Activated T-cell treated with anti-CD3 and anti-CD28 coated beads, Interleukin-2, amount 50 U/mL, for 4 hours (primary cell): ENCODE measurements at regions not wholly inside any gene's neighbourhood (a gene's known extent, or its start where the extent isn't known, plus 50 kb on each side); places are given as distances from the start of the nearest gene placed in this dataset.
"Not testable (repeated sequence)": the region's sequence is repeated elsewhere in the genome, so short reads cannot be mapped to it uniquely, and the experiment has no call there.

Experiments used
- ATAC-seq, 2 donors: fragments of 200-7000 bp; cut with Tn5 transposase; one replicate each; pipeline ENCODE4 v1.10.0; 2021
- DNase-seq: peaks from one replicate; pipeline ENCODE4 v3.0.0-alpha.2; 2020
- H3K27me3 Mint-ChIP-seq: one replicate; pipeline ENCODE4 v1.8.0; 2021; ENCODE audit warnings: low read depth, mixed read lengths
- H3K36me3 Mint-ChIP-seq: one replicate; pipeline ENCODE4 v1.8.0; 2022; ENCODE audit warnings: mixed read lengths; ENCODE audit not compliant: insufficient read depth
- H3K4me1 Mint-ChIP-seq: one replicate; pipeline ENCODE4 v1.8.0; 2021; ENCODE audit warnings: low read depth, mixed read lengths
- H3K4me3 Mint-ChIP-seq: one replicate; pipeline ENCODE4 v1.8.0; 2021; ENCODE audit warnings: mild to moderate bottlenecking, moderate library complexity, mixed read lengths
- H3K9me3 Mint-ChIP-seq: one replicate; pipeline ENCODE4 v1.8.0; 2021; ENCODE audit warnings: mixed read lengths

DNA sequence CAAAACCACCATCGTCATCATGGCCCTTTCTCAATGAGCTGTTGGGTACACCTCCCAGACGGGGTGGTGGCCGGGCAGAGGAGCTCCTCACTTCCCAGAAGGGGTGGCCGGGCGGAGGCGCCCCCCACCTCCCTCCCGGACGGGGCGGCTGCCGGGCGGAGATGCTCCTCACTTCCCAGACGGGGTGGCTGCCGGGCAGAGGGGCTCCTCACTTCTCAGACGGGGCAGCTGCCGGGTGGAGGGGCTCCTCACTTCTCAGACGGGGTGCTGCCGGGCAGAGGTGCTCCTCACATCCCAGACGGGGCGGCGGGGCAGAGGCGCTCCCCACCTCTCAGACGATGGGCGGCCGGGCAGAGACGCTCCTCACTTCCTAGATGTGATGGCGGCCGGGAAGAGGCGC, 226.8 kb upstream of the GLRA2 start:
- not testable (repeated sequence) for H3K4me1 Mint-ChIP-seq, ATAC-seq, H3K36me3 Mint-ChIP-seq, H3K27me3 Mint-ChIP-seq, H3K9me3 Mint-ChIP-seq, H3K4me3 Mint-ChIP-seq, DNase-seq

DNA sequence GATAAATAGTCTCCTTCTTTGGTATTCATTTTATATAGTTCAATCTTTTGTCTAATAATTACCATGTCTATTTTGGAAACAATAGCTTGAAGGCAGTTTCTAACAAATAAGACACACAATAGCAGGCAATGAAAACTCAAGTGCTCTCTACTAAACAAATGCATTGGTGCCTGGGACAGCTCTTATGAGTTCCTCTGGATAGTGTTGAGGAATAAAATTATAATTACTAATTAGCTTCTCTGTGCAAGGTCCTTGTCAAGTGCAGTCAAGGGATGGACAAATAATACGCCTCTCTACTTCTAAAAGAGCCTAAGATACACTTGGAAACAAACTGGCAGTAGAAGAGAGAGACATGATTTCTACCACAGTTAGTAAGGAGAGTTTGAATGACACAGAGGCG, 229.0 kb upstream of the GLRA2 start:
- H3K36me3 Mint-ChIP-seq, result no peaks in the 10 kb centered on the region
- H3K9me3 Mint-ChIP-seq, result no peaks in the 10 kb centered on the region
- H3K27me3 Mint-ChIP-seq, result no peaks in the 10 kb centered on the region
- ATAC-seq (no peak), DNase-seq (no peak)
- H3K4me1 Mint-ChIP-seq, result no peaks in the 10 kb centered on the region
- H3K4me3 Mint-ChIP-seq, result no peak overlapping the region

DNA sequence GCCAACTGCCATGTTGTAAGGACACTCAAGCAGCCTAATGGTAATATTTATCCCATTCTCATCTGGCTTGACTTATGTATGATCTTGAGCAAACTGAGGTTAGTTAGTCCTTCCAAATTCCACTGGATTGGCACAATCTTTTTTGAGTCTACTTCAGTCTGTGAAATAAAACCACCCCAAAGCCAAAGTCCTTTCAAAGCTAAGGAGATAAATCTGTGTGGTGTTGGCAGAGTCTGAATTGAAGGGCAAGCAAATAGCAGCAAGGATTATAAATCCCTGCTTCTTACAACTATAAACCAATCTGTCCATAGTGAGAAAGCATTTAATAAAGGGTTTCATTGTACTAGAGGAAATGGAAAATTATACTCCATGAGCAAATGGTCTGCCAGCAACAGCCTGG, 233.9 kb upstream of the GLRA2 start:
- no peaks in the 10 kb centered on the region for H3K36me3 Mint-ChIP-seq
- DNase-seq, result no peak
- ATAC-seq, result no peak
- no peaks in the 10 kb centered on the region for H3K27me3 Mint-ChIP-seq
- H3K9me3 Mint-ChIP-seq, result peaks cover 4% of the 10 kb centered on the region
- no peaks in the 10 kb centered on the region for H3K4me1 Mint-ChIP-seq
- no peak overlapping the region for H3K4me3 Mint-ChIP-seq

DNA sequence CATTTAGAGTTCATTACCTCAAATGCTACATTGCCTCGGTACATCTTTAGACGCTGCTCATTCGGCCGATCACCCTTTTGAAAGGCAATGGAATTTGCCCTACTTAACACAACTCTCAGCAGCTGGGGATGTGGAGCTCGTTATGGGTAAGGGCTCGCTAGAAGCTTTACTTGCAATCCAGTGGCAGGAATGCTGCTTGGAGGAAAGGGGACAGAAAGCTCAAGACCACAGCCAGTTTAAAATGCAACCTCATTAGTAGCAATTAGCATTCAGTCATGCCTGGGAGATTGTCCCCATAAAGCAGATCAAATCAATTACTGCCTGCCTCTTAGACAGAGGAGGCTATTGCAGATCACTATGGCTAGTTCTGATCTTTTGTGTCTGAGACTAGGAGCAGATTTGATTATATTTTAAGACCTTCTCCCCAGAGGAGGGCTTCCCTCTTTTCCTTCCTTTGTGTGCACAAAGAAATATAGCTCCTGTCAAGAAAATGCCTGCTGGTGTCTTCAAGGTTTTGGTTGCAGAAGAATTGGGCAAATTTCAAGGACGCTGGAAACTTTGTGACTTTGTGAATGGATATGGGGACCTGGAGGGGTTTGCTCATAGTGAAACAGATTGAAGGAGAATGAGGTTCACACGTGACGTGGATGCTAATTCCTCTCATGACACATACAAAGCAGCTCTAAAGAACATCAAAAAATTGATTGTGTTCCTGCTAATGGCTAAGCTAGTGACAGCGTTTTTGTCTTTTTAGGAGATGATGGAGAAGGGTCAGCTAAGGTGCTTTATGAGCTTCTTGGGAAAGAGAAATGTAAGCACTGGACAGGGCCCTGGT, 237.5 kb upstream of the GLRA2 start:
- no peak overlapping the region for H3K4me3 Mint-ChIP-seq
- H3K4me1 Mint-ChIP-seq, result no peaks in the 10 kb centered on the region
- no peaks in the 10 kb centered on the region for H3K27me3 Mint-ChIP-seq
- no peak for ATAC-seq
- DNase-seq, result no peak
- H3K9me3 Mint-ChIP-seq, result peaks cover 4% of the 10 kb centered on the region
- no peaks in the 10 kb centered on the region for H3K36me3 Mint-ChIP-seq

DNA sequence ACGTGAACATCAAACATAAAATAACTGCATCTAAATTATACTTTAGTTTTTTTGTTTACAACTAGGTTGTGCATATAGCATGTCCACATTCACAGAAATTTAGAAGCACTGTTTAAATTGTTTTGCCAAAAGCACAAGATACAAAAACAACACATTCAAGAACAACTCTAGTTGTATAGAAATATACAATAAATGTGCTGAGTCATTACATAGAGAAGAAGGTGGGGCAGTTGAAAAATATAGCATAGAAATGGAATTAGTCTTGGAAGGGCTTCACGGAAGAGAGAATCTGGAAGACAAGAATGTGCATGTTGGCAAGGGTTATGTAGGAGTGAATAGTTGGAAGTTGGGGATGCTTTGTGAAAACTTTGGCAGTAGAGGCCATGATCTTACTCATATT, 239.0 kb upstream of the GLRA2 start:
- Mint-ChIP-seq H3K4me3 (no peak overlapping the region), H3K9me3 (peaks cover 4% of the 10 kb centered on the region), H3K27me3 (no peaks in the 10 kb centered on the region), H3K36me3 (no peaks in the 10 kb centered on the region), H3K4me1 (no peaks in the 10 kb centered on the region)
- ATAC-seq (no peak), DNase-seq (no peak)

DNA sequence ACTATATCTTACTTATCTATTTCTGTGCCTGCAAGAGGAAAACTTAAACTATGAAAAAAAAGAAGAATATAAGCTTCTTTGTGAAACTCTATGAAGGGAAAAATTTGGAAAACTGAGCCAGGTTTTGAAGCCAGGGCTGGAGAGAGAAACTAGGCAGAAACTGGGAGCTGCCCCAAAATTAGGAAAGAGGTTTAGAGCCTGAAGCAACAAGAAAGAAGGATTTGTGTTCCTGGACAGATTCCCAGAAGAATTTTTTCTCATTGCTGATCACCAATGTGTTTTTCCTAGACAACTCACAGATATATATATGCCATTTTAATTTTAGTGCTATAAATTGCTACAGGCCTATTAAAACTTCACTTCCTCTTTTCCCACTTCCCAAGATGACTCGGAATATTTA, 245.0 kb upstream of the GEMIN8 start:
- H3K4me1 Mint-ChIP-seq, result no peaks in the 10 kb centered on the region
- no peaks in the 10 kb centered on the region for H3K27me3 Mint-ChIP-seq
- no peak for ATAC-seq
- H3K36me3 Mint-ChIP-seq, result no peaks in the 10 kb centered on the region
- H3K4me3 Mint-ChIP-seq, result no peak overlapping the region
- H3K9me3 Mint-ChIP-seq, result peaks cover 3% of the 10 kb centered on the region
- DNase-seq, result no peak

DNA sequence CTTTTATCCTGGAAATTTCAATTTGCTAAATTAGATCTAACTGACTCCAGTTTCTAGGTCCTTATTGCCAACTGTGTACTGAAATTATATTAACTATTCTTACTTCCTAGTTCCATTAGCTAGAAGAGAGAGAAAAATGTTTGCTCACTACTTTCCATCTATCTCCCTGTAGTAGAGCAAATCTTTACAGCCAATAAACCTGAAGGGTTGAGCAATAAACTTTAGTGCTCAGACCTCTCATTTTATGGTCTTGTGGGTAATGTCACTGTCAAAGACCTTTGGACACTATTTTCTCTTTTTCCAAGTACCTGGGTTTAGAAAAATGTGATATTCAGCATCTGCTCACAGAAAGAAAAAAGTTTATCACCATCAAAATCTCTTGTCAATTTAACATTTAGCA, 237.5 kb upstream of the GEMIN8 start:
- no peaks in the 10 kb centered on the region for H3K36me3 Mint-ChIP-seq
- no peak for ATAC-seq

DNA sequence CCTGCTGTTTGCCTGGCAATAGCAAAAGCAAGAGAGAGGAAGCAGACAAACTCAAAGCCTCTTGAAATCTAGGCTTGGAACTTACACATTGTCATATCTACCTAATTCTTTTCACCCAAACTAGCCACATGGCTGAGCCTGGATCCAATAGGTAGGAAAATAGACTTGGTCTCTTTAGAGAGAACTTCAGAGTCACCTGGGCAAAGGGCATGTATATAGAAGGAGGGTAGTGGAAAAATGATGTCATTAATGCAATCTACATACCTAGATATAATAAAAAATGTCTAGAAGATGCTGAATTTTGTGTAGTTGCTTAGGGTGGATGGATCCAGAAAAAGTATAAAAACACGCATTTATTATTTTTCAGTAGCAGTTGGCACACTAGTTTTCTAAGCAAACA, 237.0 kb upstream of the GEMIN8 start:
- ATAC-seq (no peak), DNase-seq (no peak)
- Mint-ChIP-seq H3K36me3 (no peaks in the 10 kb centered on the region), H3K27me3 (no peaks in the 10 kb centered on the region), H3K4me1 (no peaks in the 10 kb centered on the region), H3K9me3 (peaks cover 5% of the 10 kb centered on the region), H3K4me3 (no peak overlapping the region)

More for the DNA sequence above, 237.5 kb upstream of the GEMIN8 start:
- H3K4me1 Mint-ChIP-seq, result no peaks in the 10 kb centered on the region
- H3K27me3 Mint-ChIP-seq, result no peaks in the 10 kb centered on the region
- H3K9me3 Mint-ChIP-seq, result peaks cover 5% of the 10 kb centered on the region
- H3K4me3 Mint-ChIP-seq, result no peak overlapping the region
- no peak for DNase-seq

DNA sequence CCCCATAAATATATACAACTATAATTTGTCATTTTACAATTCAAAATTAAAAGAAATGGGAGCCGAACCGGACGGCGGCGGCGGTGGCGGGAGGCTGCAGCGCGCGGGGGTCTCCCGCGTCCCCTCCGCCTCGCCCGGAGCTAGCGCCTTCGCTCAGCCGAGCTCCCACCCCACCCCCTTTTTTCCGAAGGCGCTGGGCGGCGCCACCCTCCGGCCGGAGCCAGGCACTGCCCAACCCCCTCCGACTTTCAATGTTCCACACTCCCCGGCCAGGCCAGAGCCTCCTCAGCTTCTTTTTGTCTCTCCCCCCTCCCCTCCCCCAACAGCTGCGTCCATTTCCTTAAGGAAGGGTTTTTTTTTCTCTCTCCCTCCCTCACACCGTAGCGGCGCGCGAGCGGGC, 214.1 kb upstream of the GEMIN8 start:
- no peaks in the 10 kb centered on the region for H3K27me3 Mint-ChIP-seq
- DNase-seq (no peak), ATAC-seq (no peak)
- no peaks in the 10 kb centered on the region for H3K4me1 Mint-ChIP-seq
- H3K9me3 Mint-ChIP-seq, result no peaks in the 10 kb centered on the region
- H3K4me3 Mint-ChIP-seq, result no peak overlapping the region
- no peaks in the 10 kb centered on the region for H3K36me3 Mint-ChIP-seq

DNA sequence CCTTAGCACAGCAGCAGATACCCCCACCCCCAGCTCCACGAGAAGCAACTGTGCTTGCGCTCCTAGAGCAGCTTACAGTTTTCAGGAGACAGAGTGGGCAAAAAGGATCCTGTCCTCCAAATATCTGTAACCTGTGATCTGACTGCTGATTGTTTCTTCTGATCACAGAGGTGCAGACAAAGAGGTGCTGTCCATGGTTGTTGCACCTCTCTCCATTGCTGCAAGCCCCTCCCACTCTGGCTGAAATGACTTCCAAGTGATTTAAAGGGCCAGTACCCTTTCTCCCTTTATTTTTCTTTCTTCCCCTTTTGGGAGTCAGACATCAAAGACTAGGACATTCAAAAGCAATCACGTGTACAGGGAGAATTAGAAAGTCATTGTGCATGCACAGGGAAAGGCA, 205.3 kb upstream of the GEMIN8 start:
- Mint-ChIP-seq H3K9me3 (peaks cover 9% of the 10 kb centered on the region), H3K4me3 (no peak overlapping the region), H3K27me3 (no peaks in the 10 kb centered on the region), H3K4me1 (no peaks in the 10 kb centered on the region), H3K36me3 (no peaks in the 10 kb centered on the region)
- DNase-seq, result no peak
- ATAC-seq, result no peak

DNA sequence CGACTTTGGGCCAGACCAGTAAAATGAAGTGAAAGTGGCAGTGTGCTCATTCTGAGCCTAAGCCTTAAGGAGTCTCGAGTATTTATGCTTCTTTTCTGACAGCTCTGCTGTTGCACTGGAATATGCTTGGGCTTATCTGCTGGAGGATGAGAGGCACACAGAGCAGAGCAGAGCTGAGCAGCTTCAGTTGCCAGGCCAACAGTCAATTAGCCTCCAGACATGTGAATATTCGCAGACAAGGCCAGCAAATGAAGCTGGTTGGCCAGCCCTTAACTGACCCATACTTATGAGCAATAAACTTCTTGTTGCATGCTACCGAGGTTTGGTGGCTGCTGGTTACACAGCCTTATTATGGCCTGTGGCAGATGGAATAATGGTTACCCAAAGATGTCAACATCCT, 203.0 kb upstream of the GEMIN8 start:
- H3K36me3 Mint-ChIP-seq, result no peaks in the 10 kb centered on the region
- ATAC-seq (no peak), DNase-seq (no peak)
- no peak overlapping the region for H3K4me3 Mint-ChIP-seq
- no peaks in the 10 kb centered on the region for H3K4me1 Mint-ChIP-seq
- no peaks in the 10 kb centered on the region for H3K27me3 Mint-ChIP-seq
- H3K9me3 Mint-ChIP-seq, result peaks cover 13% of the 10 kb centered on the region

DNA sequence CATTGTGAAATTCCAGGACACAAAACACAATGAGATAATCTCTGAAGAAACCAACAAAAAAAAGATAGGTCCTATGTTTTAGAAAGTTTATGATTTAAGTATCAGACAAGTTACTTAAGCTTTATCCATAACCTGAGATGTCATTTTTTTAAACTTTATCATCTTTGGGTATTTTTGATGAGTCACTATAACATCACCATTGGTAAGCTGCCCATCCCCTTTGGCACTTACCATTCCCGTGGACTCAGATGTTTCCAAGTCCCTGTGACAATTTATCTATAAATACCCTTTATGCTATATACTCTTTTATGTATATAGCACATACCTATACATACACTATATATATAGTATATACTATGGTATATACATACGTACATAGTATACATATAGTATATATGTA, 198.9 kb upstream of the GEMIN8 start:
- DNase-seq (no peak), ATAC-seq (no peak)
- Mint-ChIP-seq H3K4me1 (no peaks in the 10 kb centered on the region), H3K27me3 (no peaks in the 10 kb centered on the region), H3K36me3 (no peaks in the 10 kb centered on the region), H3K4me3 (no peak overlapping the region), H3K9me3 (peaks cover 5% of the 10 kb centered on the region)

DNA sequence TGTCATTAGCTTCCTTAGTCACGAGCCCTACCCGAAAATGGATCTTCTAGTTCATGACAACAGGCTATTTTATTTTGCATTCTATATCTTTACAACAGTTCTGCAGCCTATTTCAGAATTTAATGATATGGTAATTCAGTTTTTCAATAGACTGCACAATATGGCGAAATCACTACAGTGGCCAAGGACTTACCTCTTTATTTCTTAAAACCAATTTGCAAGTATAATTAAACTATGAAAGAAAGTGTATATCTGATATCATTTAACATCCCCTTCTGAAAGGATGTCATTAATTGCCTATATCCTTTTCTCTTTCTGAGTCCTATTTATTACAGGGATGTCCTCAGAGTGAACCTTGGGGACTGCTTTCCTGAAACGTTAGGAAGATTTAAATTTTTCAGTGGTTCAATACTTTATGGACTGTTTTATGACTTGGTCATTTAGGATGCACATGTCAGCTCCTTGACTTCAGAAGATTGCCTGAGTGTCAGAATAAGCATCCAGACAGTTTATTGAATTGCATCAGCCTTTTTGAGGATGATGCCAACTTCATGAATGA, 190.8 kb upstream of the GEMIN8 start:
- Mint-ChIP-seq H3K27me3 (no peaks in the 10 kb centered on the region), H3K9me3 (no peaks in the 10 kb centered on the region), H3K4me3 (no peak overlapping the region), H3K36me3 (no peaks in the 10 kb centered on the region), H3K4me1 (no peaks in the 10 kb centered on the region)
- DNase-seq (no peak), ATAC-seq (no peak)

DNA sequence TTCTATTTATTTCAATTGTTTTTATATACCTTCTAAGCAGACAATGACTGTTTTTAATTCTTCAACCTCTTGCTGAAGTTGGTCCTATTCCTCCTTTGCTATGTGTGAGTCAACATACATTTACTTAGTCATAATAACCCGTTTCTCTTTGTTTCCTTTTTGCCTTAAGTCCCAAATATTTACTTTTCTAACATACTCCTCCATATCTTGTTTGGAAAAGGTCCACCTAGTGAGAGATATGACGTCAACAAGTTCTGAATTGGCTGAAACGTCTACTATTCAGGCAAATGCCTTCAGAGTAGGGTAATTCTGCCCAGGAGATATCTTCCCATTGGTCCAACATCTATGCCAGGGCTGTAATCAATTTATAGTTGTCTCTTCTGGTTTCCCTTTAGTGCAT, 179.3 kb upstream of the GEMIN8 start:
- no peak overlapping the region for H3K4me3 Mint-ChIP-seq
- no peaks in the 10 kb centered on the region for H3K36me3 Mint-ChIP-seq
- no peak for DNase-seq
- H3K27me3 Mint-ChIP-seq, result no peaks in the 10 kb centered on the region
- ATAC-seq, result no peak
- no peaks in the 10 kb centered on the region for H3K4me1 Mint-ChIP-seq
- peaks cover 4% of the 10 kb centered on the region for H3K9me3 Mint-ChIP-seq

DNA sequence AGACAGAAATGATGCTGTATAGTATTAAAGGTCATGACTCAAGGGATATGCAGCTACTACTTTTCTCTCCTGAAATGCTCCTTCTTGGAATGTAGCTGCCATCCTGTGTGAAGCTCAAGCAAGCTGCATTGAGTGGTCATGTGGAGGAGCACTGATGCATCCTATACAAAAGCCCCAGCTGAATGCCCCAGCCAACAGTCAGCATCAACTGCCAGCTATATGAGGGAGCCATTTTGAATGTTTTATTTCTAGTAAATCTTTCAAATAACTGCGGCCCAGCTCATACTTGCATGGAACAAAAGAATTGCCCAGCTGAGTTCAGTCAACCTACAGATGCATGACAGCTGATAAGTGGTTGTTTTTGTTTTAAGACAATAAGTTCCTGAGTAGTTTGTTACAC, 165.0 kb upstream of the GEMIN8 start:
- no peak for ATAC-seq
- Mint-ChIP-seq H3K4me1 (no peaks in the 10 kb centered on the region), H3K9me3 (no peaks in the 10 kb centered on the region), H3K36me3 (no peaks in the 10 kb centered on the region), H3K4me3 (no peak overlapping the region), H3K27me3 (no peaks in the 10 kb centered on the region)
- DNase-seq, result no peak
